Psoas muscle (tissue), 7 donors: ENCODE measurements at regions not wholly inside any gene's neighbourhood (a gene's known extent, or its start where the extent isn't known, plus 50 kb on each side); places are given as distances from the start of the nearest gene placed in this dataset.

Source experiments
- ATAC-seq, 4 donors: fragments of 200-7000 bp; cut with Tn5 transposase; one replicate each; pipeline ENCODE4 v1.9.1; 2020; ENCODE audit warnings: moderate library complexity in 3 of 4, mild to moderate bottlenecking in 2 of 4
- DNase-seq, 2 donors: peaks; one replicate each; pipeline ENCODE4 v3.0.0-alpha.2; 2020
- H3K27ac ChIP-seq: fragments of 200-600 bp; one replicate; pipeline ENCODE4 v1.8.0; 2022
- H3K27me3 ChIP-seq, 3 donors: fragments of 200-600 bp in 1 of 3; one replicate each; pipeline versions ENCODE4 v1.6.1 to v1.8.0; 2013 to 2022; ENCODE audit warnings: low read length in 2 of 3, mild to moderate bottlenecking in 2 of 3, moderate library complexity in 1 of 3; ENCODE audit not compliant: insufficient read depth in 3 of 3
- H3K36me3 ChIP-seq, 2 donors: fragments of 200-600 bp in 1 of 2; one replicate each; pipeline versions ENCODE4 v1.6.1 to v1.8.0; 2013 to 2022; ENCODE audit warnings: low read depth in 1 of 2, mild to moderate bottlenecking in 1 of 2, moderate library complexity in 1 of 2; ENCODE audit not compliant: insufficient read depth in 1 of 2
- H3K4me1 ChIP-seq: fragments of 200-600 bp; one replicate; pipeline ENCODE4 v1.8.0; 2022
- H3K4me3 ChIP-seq: fragments of 200-600 bp; one replicate; pipeline ENCODE4 v1.8.0; 2022; ENCODE audit warnings: mild to moderate bottlenecking
- H3K9me3 ChIP-seq: fragments of 200-600 bp; one replicate; pipeline ENCODE4 v1.8.0; 2022
- WGBS, 3 donors: extraction: QIAGEN DNeasy Blood & Tissue Kit; methylation state at CpG; one replicate each; pipeline versions ENCODE4 v1.1.6 to v1.1.7; 2013; 5-methylcytosine and 5-hydroxymethylcytosine counted together
- intact Hi-C, 2 donors: fragments of 100-400 bp; cut with DNase I; formaldehyde crosslinking; loops; one replicate each; pipeline versions ENCODE4 v1.11.0 to v1.14.2; 2022
- TF ChIP-seq, protein P1 (sequence below): fragments of 200-600 bp; IDR thresholded peaks from one replicate; pipeline ENCODE4 v1.8.0; 2022; ENCODE audit warnings: antibody characterized with exemption
- donor health status: healthy with polysubstance abuse.
- donor health status: DM: no; HTN: no; CAD: no; lungs with moderate emphysema.
- donor health status: Bipolar disorder and iron deficiency.
- donor health status: healthy.
- donor health status: DM: yes; HTN: yes; CAD: no.
- donor health status: DM: no; HTN: no; CAD: no.
- donor health status: DM: yes; HTN: yes; CAD: no.

DNA sequence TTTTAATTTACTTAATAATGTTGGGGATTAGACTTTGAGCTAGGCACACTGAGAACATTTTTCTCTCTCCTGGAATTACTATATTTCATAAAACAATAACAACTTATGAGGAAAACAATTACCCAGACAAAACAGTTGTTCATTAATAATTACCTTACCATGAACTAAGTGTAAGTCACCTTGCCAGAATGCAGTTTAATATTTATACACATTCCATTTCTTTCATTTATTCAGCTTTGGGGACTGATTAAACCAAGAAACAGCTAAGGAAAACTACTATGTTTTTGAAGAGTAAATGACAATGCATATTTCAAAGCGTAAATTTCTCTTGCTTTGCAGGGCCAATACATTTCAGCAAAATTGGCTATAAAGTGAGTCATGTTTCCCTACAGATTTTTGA lies 616.2 kb downstream of the PRELID2 start:
- Histone ChIP-seq H3K27ac (no peak overlapping the region), H3K4me3 (no peak overlapping the region), H3K4me1 (no peaks in the 10 kb centered on the region), H3K9me3 (peaks cover 5% of the 10 kb centered on the region), H3K27me3 (no peaks in the 10 kb centered on the region), H3K36me3 (no peaks in the 10 kb centered on the region)
- ATAC-seq: no peak
- TF ChIP-seq, protein P1, sequence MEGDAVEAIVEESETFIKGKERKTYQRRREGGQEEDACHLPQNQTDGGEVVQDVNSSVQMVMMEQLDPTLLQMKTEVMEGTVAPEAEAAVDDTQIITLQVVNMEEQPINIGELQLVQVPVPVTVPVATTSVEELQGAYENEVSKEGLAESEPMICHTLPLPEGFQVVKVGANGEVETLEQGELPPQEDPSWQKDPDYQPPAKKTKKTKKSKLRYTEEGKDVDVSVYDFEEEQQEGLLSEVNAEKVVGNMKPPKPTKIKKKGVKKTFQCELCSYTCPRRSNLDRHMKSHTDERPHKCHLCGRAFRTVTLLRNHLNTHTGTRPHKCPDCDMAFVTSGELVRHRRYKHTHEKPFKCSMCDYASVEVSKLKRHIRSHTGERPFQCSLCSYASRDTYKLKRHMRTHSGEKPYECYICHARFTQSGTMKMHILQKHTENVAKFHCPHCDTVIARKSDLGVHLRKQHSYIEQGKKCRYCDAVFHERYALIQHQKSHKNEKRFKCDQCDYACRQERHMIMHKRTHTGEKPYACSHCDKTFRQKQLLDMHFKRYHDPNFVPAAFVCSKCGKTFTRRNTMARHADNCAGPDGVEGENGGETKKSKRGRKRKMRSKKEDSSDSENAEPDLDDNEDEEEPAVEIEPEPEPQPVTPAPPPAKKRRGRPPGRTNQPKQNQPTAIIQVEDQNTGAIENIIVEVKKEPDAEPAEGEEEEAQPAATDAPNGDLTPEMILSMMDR: no peak
- WGBS, 3 donors: 89 to 92% (median 90%) methylated on average over 1 of the region's 1 CpG
- no peak for DNase-seq
- intact Hi-C loops: no loop called here

GRCh38 chr5:145218019-145218418 lies 617.1 kb downstream of the PRELID2 start:
- DNase-seq (no peak), ATAC-seq (no peak)
- no peaks in the 10 kb centered on the region for H3K4me1 ChIP-seq
- no peak overlapping the region for H3K4me3 ChIP-seq
- H3K27ac ChIP-seq: no peak overlapping the region
- 46 to 57% (median 54%) methylated on average over 3 of the region's 3 CpGs for WGBS, 3 donors
- TF ChIP-seq, protein P1: no peak
- peaks cover 5% of the 10 kb centered on the region for H3K9me3 ChIP-seq
- H3K27me3 ChIP-seq: no peaks in the 10 kb centered on the region
- intact Hi-C loops: no loop called here
- H3K36me3 ChIP-seq: no peaks in the 10 kb centered on the region

DNA sequence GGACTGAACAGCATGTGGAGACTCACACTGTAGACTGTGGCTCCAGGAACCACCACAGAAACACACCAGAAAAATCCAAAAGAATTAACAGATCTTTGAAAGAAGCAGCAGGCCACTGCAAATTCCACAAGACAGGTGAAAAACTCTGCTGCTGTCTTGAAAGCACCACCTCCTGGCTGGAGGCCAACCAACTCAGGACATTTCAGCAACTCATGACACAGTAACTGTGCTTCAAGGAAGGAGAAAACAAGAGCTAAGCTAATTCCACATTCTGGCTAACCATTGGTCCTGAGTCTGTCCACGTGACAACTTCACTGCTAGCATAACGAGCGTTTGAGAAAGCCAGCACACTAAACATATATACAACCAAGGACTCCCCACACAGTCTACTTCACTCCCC lies 625.1 kb downstream of the PRELID2 start:
- no peak for DNase-seq
- Histone ChIP-seq H3K4me3 (no peak overlapping the region), H3K27me3 (no peaks in the 10 kb centered on the region), H3K9me3 (peaks cover 5% of the 10 kb centered on the region), H3K27ac (no peak overlapping the region), H3K4me1 (no peaks in the 10 kb centered on the region), H3K36me3 (no peaks in the 10 kb centered on the region)
- 88 to 93% (median 90%) methylated on average over 3 of the region's 3 CpGs for WGBS, 3 donors
- ATAC-seq: no peak
- TF ChIP-seq, protein P1: no peak
- intact Hi-C loops: no loop called here

- TF ChIP-seq, protein P1: no peak
- 60 to 67% (median 61%) methylated on average over 4 of the region's 4 CpGs for WGBS, 3 donors
- H3K36me3 ChIP-seq: no peaks in the 10 kb centered on the region
- no peak overlapping the region for H3K4me3 ChIP-seq
- DNase-seq (no peak), ATAC-seq (no peak)
- no peaks in the 10 kb centered on the region for H3K9me3 ChIP-seq
- intact Hi-C loops: no loop called here
- no peaks in the 10 kb centered on the region for H3K27me3 ChIP-seq
- H3K27ac ChIP-seq: no peak overlapping the region
- H3K4me1 ChIP-seq: no peaks in the 10 kb centered on the region
These were observed 629.6 kb downstream of the PRELID2 start for GRCh38 chr5:145205546-145205945.

GRCh38 chr5:145204743-145205142 lies 630.4 kb downstream of the PRELID2 start:
- intact Hi-C loops: no loop called here
- Histone ChIP-seq H3K27me3 (no peaks in the 10 kb centered on the region), H3K27ac (no peak overlapping the region), H3K9me3 (no peaks in the 10 kb centered on the region), H3K4me3 (no peak overlapping the region), H3K4me1 (no peaks in the 10 kb centered on the region), H3K36me3 (no peaks in the 10 kb centered on the region)
- ATAC-seq (no peak), DNase-seq (peak in 1 of 2 donors; percentile 30)
- TF ChIP-seq, protein P1: no peak
- WGBS, 3 donors: 38 to 51% (median 45%) methylated on average over 2 of the region's 2 CpGs
